Adipocyte (in vitro differentiated cells): ENCODE measurements at regions not wholly inside any gene's neighbourhood (a gene's known extent, or its start where the extent isn't known, plus 50 kb on each side); places are given as distances from the start of the nearest gene placed in this dataset.
"Not testable (repeated sequence)": the region's sequence is repeated elsewhere in the genome, so short reads cannot be mapped to it uniquely, and the experiment has no call there.

ENCODE experiments used
- DNase-seq: peaks from one replicate; pipeline ENCODE4 v3.0.0-alpha.2; 2015; ENCODE audit warnings: low read depth
- H3K27me3 ChIP-seq: replicated peaks from 2 replicates; pipeline ENCODE4 v1.7.0; 2013; ENCODE audit warnings: mild to moderate bottlenecking, low read length, moderate library complexity; ENCODE audit not compliant: control insufficient read depth, insufficient read depth
- H3K36me3 ChIP-seq: 2 replicates; pipeline ENCODE4 v1.7.0; 2013; ENCODE audit warnings: low read length, mild to moderate bottlenecking, moderate library complexity; ENCODE audit not compliant: control insufficient read depth, insufficient read depth, severe bottlenecking
- H3K4me1 ChIP-seq: 2 replicates; pipeline ENCODE4 v1.7.0; 2013; ENCODE audit warnings: mild to moderate bottlenecking, low read length, moderate library complexity; ENCODE audit not compliant: control insufficient read depth, insufficient read depth
- H3K4me3 ChIP-seq: 2 replicates; pipeline ENCODE4 v1.7.0; 2013; ENCODE audit warnings: mild to moderate bottlenecking, low read length, moderate library complexity
- H3K9ac ChIP-seq: 2 replicates; pipeline ENCODE4 v1.7.0; 2013; ENCODE audit warnings: mild to moderate bottlenecking, low read length, moderate library complexity
- H3K9me3 ChIP-seq: 2 replicates; pipeline ENCODE4 v1.7.0; 2013; ENCODE audit warnings: mild to moderate bottlenecking, low read length, moderate library complexity; ENCODE audit not compliant: control insufficient read depth

GRCh38 chr5:116945613-116946382, 371.2 kb upstream of the SEMA6A start:
- not testable (repeated sequence) for H3K4me3 ChIP-seq, H3K27me3 ChIP-seq, H3K9ac ChIP-seq, H3K36me3 ChIP-seq, DNase-seq, H3K9me3 ChIP-seq, H3K4me1 ChIP-seq

- no peaks in the 10 kb centered on the region for H3K27me3 ChIP-seq
- no peaks in the 10 kb centered on the region for H3K4me1 ChIP-seq
- H3K9ac ChIP-seq: no peak overlapping the region
- no peak overlapping the region for H3K4me3 ChIP-seq
- DNase-seq: no peak
- no peaks in the 10 kb centered on the region for H3K36me3 ChIP-seq
- no peaks in the 10 kb centered on the region for H3K9me3 ChIP-seq
Measured at GRCh38 chr5:116944183-116944582, 369.6 kb upstream of the SEMA6A start.

- Histone ChIP-seq H3K4me1 (peaks cover 4% of the 10 kb centered on the region), H3K27me3 (no peaks in the 10 kb centered on the region), H3K36me3 (no peaks in the 10 kb centered on the region), H3K4me3 (no peak overlapping the region), H3K9ac (no peak overlapping the region), H3K9me3 (no peaks in the 10 kb centered on the region)
- DNase-seq: peak; percentile 1
Measured at GRCh38 chr5:116942622-116943021, 368.0 kb upstream of the SEMA6A start.

GRCh38 chr5:116939641-116940040, 365.0 kb upstream of the SEMA6A start:
- DNase-seq: no peak
- H3K4me3 ChIP-seq: no peak overlapping the region
- H3K27me3 ChIP-seq: no peaks in the 10 kb centered on the region
- H3K9me3 ChIP-seq: no peaks in the 10 kb centered on the region
- peaks cover 4% of the 10 kb centered on the region for H3K4me1 ChIP-seq
- H3K9ac ChIP-seq: no peak overlapping the region
- H3K36me3 ChIP-seq: no peaks in the 10 kb centered on the region

GRCh38 chr5:116938488-116938887, 363.9 kb upstream of the SEMA6A start:
- no peak for DNase-seq
- no peak overlapping the region for H3K4me3 ChIP-seq
- H3K36me3 ChIP-seq: no peaks in the 10 kb centered on the region
- no peaks in the 10 kb centered on the region for H3K9me3 ChIP-seq
- no peak overlapping the region for H3K9ac ChIP-seq
- H3K27me3 ChIP-seq: no peaks in the 10 kb centered on the region
- peaks cover 4% of the 10 kb centered on the region for H3K4me1 ChIP-seq

- Histone ChIP-seq H3K4me3 (no peak overlapping the region), H3K9ac (no peak overlapping the region), H3K27me3 (no peaks in the 10 kb centered on the region), H3K9me3 (no peaks in the 10 kb centered on the region), H3K4me1 (peaks cover 4% of the 10 kb centered on the region), H3K36me3 (no peaks in the 10 kb centered on the region)
- no peak for DNase-seq
Measured at GRCh38 chr5:116935561-116936162, 361.0 kb upstream of the SEMA6A start.

GRCh38 chr5:116930616-116931015, 356.0 kb upstream of the SEMA6A start:
- Histone ChIP-seq H3K36me3 (no peaks in the 10 kb centered on the region), H3K4me3 (no peak overlapping the region), H3K9ac (no peak overlapping the region), H3K9me3 (no peaks in the 10 kb centered on the region), H3K4me1 (no peaks in the 10 kb centered on the region), H3K27me3 (no peaks in the 10 kb centered on the region)
- no peak for DNase-seq

- no peaks in the 10 kb centered on the region for H3K36me3 ChIP-seq
- no peaks in the 10 kb centered on the region for H3K9me3 ChIP-seq
- H3K27me3 ChIP-seq: no peaks in the 10 kb centered on the region
- no peak overlapping the region for H3K4me3 ChIP-seq
- no peak overlapping the region for H3K9ac ChIP-seq
- H3K4me1 ChIP-seq: no peaks in the 10 kb centered on the region
- DNase-seq: no peak
Measured at GRCh38 chr5:116923344-116923743, 348.7 kb upstream of the SEMA6A start.

GRCh38 chr5:116922532-116922931, 347.9 kb upstream of the SEMA6A start:
- no peak overlapping the region for H3K9ac ChIP-seq
- DNase-seq: no peak
- H3K4me3 ChIP-seq: no peak overlapping the region
- H3K27me3 ChIP-seq: no peaks in the 10 kb centered on the region
- no peaks in the 10 kb centered on the region for H3K36me3 ChIP-seq
- H3K4me1 ChIP-seq: no peaks in the 10 kb centered on the region
- no peaks in the 10 kb centered on the region for H3K9me3 ChIP-seq

GRCh38 chr5:116914869-116915504, 340.4 kb upstream of the SEMA6A start:
- Histone ChIP-seq H3K4me3 (no peak overlapping the region), H3K9ac (no peak overlapping the region), H3K36me3 (no peaks in the 10 kb centered on the region), H3K9me3 (no peaks in the 10 kb centered on the region), H3K4me1 (no peaks in the 10 kb centered on the region), H3K27me3 (no peaks in the 10 kb centered on the region)
- no peak for DNase-seq

- Histone ChIP-seq H3K4me3 (no peak overlapping the region), H3K4me1 (no peaks in the 10 kb centered on the region), H3K9me3 (no peaks in the 10 kb centered on the region), H3K9ac (no peak overlapping the region), H3K36me3 (no peaks in the 10 kb centered on the region), H3K27me3 (no peaks in the 10 kb centered on the region)
- DNase-seq: no peak
Measured at GRCh38 chr5:116912221-116912620, 337.6 kb upstream of the SEMA6A start.
